ENCODE measurements at regions not wholly inside any gene's neighbourhood (a gene's known extent, or its start where the extent isn't known, plus 50 kb on each side); places are given as distances from the start of the nearest gene placed in this dataset.
A peak's percentile ranks its signal among the peaks of the same experiment; 100 is the strongest.

DNA sequence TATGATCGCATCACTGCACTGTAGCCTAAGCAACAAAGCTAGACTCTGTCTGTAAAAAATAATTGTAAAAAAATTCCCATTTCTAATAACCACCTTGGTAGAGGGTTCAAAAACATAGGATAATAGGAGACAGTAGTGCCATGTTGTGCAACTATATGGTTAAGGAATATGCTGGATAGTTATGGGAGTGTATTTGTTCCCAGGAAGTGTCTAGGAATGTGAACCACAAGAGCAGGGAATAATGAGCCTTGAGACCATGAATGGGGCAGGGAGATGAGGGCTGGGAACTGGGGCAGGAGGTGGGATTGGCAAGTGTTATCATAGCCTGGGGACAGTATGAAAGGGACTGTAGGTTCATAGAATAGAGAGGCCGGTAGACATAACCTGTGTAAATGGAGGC is 50.4 kb downstream of the RUSC2 start:
- 75 to 100% (median 96%) methylated on average over 1 to 2 of the region's 2 CpGs; no CpG with 5 or more reads in 4 of the 10 experiments for WGBS, 10 experiments
- H3K4me3 ChIP-seq = peak overlapping the region; percentile 45 to 96 (median 53)
- in situ Hi-C loops (cut with MboI; ENCODE audit: low pct_unique_long_range_greater_than_20kb in 2 of 9, low sequenced_read_pairs in 9 of 9, unreplicated experiment in 9 of 9) = no loop called here
- H3K27ac ChIP-seq = no peak overlapping the region
- H3K4me1 ChIP-seq (replicated peaks in 1 of 2) = peaks cover 22 to 33% of the 10 kb centered on the region in 2 donors
- ATAC-seq (replicated peaks in 6 of 8) = no peak

- in situ Hi-C loops (cut with MboI; ENCODE audit: low pct_unique_long_range_greater_than_20kb in 2 of 9, low sequenced_read_pairs in 9 of 9, unreplicated experiment in 9 of 9) = loop anchor here in 1 of 9 experiments (5.0 kb wide), 1 partner anchor 60 kb away; no protein-coding TSS in a partner anchor
- 83 to 100% (median 93%) methylated on average over 2 to 3 of the region's 6 CpGs; no CpG with 5 or more reads in 6 of the 10 experiments for WGBS, 10 experiments
- ATAC-seq (replicated peaks in 6 of 8) = peak in 4 of 8 experiments; percentile 8 to 29 (median 20)
- H3K4me1 ChIP-seq (replicated peaks in 1 of 2) = peaks cover 0 to 4% of the 10 kb centered on the region in 2 donors
- no peak overlapping the region for H3K4me3 ChIP-seq
- H3K27ac ChIP-seq = no peak overlapping the region
Observed at GRCh38 chr9:35546853-35547252, 56.9 kb downstream of the RUSC2 start.

GRCh38 chr9:35547889-35548418 is 57.1 kb upstream of the TESK1 start:
- no peak overlapping the region for H3K27ac ChIP-seq
- peaks cover 0 to 5% of the 10 kb centered on the region in 2 donors for H3K4me1 ChIP-seq (replicated peaks in 1 of 2)
- ATAC-seq (replicated peaks in 6 of 8) = no peak
- in situ Hi-C loops (cut with MboI; ENCODE audit: low pct_unique_long_range_greater_than_20kb in 2 of 9, low sequenced_read_pairs in 9 of 9, unreplicated experiment in 9 of 9) = loop anchor here in 1 of 9 experiments (5.0 kb wide), 1 partner anchor 61 kb away; no protein-coding TSS in a partner anchor
- no peak overlapping the region for H3K4me3 ChIP-seq
- WGBS, 10 experiments = 83 to 100% (median 94%) methylated on average over 1 to 8 of the region's 16 CpGs; no CpG with 5 or more reads in 5 of the 10 experiments

DNA sequence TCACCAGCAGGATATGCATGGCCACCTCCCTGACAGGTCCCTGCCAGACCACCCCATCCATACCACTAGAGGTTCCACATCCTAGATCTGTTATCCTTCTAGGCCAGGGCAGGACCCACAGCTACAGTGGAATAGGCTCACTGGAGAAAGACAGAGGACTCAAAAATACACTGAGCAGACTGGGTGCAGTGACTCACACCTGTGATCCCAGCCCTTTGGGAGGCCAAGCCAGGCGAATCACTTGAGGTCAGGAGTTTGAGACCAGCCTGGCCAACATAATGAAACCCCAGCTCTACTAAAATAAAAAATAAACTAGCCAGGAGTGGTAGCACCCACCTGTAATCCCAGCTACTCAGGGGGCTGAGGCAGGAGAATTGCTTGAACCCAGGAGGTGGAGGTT is 56.5 kb upstream of the TESK1 start:
- in situ Hi-C loops (cut with MboI; ENCODE audit: low pct_unique_long_range_greater_than_20kb in 2 of 9, low sequenced_read_pairs in 9 of 9, unreplicated experiment in 9 of 9) = loop anchor here in 1 of 9 experiments (5.0 kb wide), 1 partner anchor 61 kb away; no protein-coding TSS in a partner anchor
- H3K4me3 ChIP-seq = no peak overlapping the region
- WGBS, 10 experiments = 29 to 100% (median 88%) methylated on average over 1 of the region's 1 CpG; no CpG with 5 or more reads in 5 of the 10 experiments
- no peak overlapping the region for H3K27ac ChIP-seq
- H3K4me1 ChIP-seq (replicated peaks in 1 of 2) = peaks cover 1 to 9% of the 10 kb centered on the region in 2 donors
- ATAC-seq (replicated peaks in 6 of 8) = no peak

GRCh38 chr9:35549441-35549840 is 55.6 kb upstream of the TESK1 start:
- no peak for ATAC-seq (replicated peaks in 6 of 8)
- H3K4me3 ChIP-seq = no peak overlapping the region
- in situ Hi-C loops (cut with MboI; ENCODE audit: low pct_unique_long_range_greater_than_20kb in 2 of 9, low sequenced_read_pairs in 9 of 9, unreplicated experiment in 9 of 9) = loop anchor here in 1 of 9 experiments (5.0 kb wide), 1 partner anchor 62 kb away; no protein-coding TSS in a partner anchor
- H3K4me1 ChIP-seq (replicated peaks in 1 of 2) = peaks cover 3 to 9% of the 10 kb centered on the region in 2 donors
- H3K27ac ChIP-seq = no peak overlapping the region
- WGBS, 10 experiments = 44 to 100% (median 83%) methylated on average over 1 to 4 of the region's 4 CpGs; no CpG with 5 or more reads in 1 of the 10 experiments

DNA sequence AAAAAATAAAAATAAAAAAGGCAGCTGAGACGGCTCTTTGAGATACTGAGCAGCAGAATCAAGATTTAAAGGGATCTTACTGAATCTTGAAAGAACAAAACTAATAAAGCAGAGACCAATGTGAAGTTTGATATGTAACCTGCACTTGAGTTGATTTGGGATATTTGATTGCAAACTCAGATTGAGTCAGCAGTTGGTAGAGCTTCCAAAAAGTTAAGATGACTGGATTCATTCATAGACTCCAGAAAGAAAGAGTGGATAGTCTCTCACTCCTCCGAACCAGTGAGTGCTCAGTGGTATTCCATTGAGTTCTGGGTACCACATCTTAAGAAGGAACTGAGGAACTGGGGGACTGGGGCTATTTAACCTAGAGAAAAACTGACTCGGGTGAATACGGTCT is 52.7 kb upstream of the TESK1 start:
- ATAC-seq (replicated peaks in 6 of 8) = no peak
- in situ Hi-C loops (cut with MboI; ENCODE audit: low pct_unique_long_range_greater_than_20kb in 2 of 9, low sequenced_read_pairs in 9 of 9, unreplicated experiment in 9 of 9) = no loop called here
- no peak overlapping the region for H3K27ac ChIP-seq

GRCh38 chr9:35552837-35553236 is 52.2 kb upstream of the TESK1 start:
- WGBS, 10 experiments = 71 to 100% (median 86%) methylated on average over 1 to 3 of the region's 3 CpGs; no CpG with 5 or more reads in 1 of the 10 experiments
- in situ Hi-C loops (cut with MboI; ENCODE audit: low pct_unique_long_range_greater_than_20kb in 2 of 9, low sequenced_read_pairs in 9 of 9, unreplicated experiment in 9 of 9) = no loop called here
- no peak for ATAC-seq (replicated peaks in 6 of 8)
- H3K4me3 ChIP-seq = no peak overlapping the region
- H3K4me1 ChIP-seq (replicated peaks in 1 of 2) = peaks cover 3 to 9% of the 10 kb centered on the region in 2 donors
- H3K27ac ChIP-seq = no peak overlapping the region

More for the DNA sequence above, 52.7 kb upstream of the TESK1 start:
- H3K4me1 ChIP-seq (replicated peaks in 1 of 2) = peaks cover 3 to 9% of the 10 kb centered on the region in 2 donors
- H3K4me3 ChIP-seq = no peak overlapping the region
- WGBS, 10 experiments = 53 to 100% (median 91%) methylated on average over 1 to 4 of the region's 4 CpGs

DNA sequence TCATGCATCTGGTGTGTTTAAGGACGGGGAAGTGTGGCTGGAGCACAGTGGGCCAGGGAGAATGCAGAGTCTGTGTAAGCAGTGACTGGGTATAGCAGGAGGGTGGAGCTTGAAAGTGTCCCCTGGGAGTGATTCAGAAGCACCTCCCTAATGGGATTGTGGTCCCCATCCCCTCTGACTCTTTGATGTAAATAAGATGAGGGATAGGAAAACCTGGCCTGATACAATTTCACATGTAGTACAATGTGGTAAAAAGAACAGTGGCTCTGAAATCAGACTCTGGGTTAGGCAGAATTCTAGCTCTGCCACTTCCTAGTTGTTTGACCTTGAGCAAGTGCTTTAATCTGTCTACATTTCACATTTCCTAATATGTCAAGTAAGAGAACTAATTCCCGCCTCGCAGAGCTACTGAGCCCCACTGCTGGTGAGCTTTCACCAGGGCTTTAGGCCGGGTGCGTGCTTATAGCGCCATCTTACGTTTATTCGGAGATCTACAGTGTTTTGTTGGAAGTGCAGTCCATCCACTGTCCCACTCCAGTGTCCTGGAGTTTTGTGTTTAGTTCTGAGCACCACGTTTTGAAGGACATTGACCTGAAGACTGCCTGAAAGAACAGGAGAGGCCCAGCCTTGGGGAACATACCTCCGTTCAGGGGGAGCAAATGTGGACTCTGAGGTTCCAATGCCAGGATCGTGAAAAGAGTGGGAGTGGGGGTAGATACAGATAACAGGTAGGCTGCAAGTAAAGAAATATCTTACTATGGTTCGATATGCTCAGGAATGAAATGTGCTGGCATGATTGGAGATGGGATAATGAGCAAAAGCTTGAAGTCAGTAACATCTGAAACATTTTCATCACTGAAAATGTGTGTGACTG is 51.2 kb upstream of the TESK1 start:
- WGBS, 10 experiments = 0 to 71% (median 21%) methylated on average over 2 to 12 of the region's 12 CpGs
- in situ Hi-C loops (cut with MboI; ENCODE audit: low pct_unique_long_range_greater_than_20kb in 2 of 9, low sequenced_read_pairs in 9 of 9, unreplicated experiment in 9 of 9) = no loop called here
- Histone ChIP-seq H3K4me1 (replicated peaks in 1 of 2) (peaks cover 3 to 9% of the 10 kb centered on the region in 2 donors), H3K27ac (no peak overlapping the region), H3K4me3 (no peak overlapping the region)
- peak; percentile 86 to 99 (median 90) for ATAC-seq (replicated peaks in 6 of 8)

DNA sequence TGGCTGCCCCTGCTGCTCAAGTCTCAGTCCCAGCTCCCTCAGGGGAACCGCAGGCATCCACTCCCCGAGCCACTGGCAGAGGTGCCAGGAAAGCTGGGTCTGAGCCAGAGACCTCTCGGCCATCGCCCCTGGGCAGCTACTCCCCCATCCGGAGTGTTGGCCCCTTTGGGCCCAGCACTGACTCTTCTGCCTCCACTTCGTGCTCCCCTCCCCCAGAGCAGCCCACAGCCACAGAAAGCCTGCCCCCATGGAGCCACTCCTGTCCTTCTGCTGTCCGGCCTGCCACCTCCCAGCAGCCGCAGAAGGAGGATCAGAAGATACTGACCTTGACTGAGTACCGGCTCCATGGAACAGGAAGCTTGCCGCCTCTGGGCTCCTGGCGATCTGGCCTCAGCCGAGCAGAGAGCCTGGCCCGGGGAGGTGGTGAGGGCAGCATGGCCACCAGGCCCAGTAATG is 49.8 kb upstream of the TESK1 start:
- in situ Hi-C loops (cut with MboI; ENCODE audit: low pct_unique_long_range_greater_than_20kb in 2 of 9, low sequenced_read_pairs in 9 of 9, unreplicated experiment in 9 of 9) = no loop called here
- H3K4me3 ChIP-seq = no peak overlapping the region
- peaks cover 3 to 9% of the 10 kb centered on the region in 2 donors for H3K4me1 ChIP-seq (replicated peaks in 1 of 2)
- 83 to 100% (median 100%) methylated on average over 1 to 3 of the region's 13 CpGs; no CpG with 5 or more reads in 7 of the 10 experiments for WGBS, 10 experiments
- no peak for ATAC-seq (replicated peaks in 6 of 8)
- H3K27ac ChIP-seq = no peak overlapping the region

Data from motor neuron (in vitro differentiated cells).